HG03354 (cell line): ENCODE measurements at regions not wholly inside any gene's neighbourhood (a gene's known extent, or its start where the extent isn't known, plus 50 kb on each side); places are given as distances from the start of the nearest gene placed in this dataset.

Source experiments
- ATAC-seq: cut with Tn5 transposase; IDR thresholded peaks from one replicate; pipeline ENCODE4 v1.9.1; 2021; ENCODE audit warnings: mild to moderate bottlenecking; ENCODE audit not compliant: unreplicated experiment, poor library complexity, severe bottlenecking

GRCh38 chr7:34451183-34451582, 206.8 kb upstream of the NPSR1 start:
- no peak for ATAC-seq

GRCh38 chr7:34451923-34452322, 206.1 kb upstream of the NPSR1 start:
- no peak for ATAC-seq

DNA sequence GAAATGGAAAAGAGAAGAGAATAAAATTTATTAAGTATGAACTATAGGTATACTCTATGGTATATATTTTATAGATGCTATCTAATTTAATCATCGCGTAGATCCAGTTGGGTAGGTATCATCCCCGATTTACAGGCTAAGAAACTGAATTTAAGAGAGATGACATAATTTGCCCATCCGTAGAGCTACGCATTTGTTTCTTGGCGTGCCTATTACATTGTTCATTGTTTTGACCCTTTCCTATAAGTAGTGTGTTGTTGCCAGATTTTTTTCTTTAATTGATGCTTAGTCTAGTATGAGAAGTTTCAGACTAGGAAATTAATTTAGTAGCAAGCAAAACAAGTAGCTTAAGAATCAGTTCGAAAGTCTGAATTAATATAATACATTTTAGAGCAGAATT, 205.7 kb upstream of the NPSR1 start:
- ATAC-seq, result no peak

DNA sequence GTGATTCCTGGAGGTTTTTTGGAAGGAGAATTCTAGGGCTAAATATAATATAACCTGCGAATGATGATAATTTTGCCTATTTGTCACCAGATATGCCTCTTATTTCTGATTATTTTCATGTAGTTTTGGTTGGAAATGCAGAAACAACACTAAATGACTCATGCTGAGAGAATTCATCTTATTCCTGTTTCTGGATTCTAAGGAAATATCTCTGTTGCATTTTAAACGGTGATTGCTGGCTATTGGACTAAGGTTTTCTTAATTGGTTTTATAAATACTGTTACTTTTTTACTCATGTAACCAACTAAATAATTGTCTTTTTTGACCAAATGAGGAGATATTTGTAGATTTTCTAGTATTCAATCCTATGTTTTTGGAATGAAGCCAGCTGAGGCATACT, 204.9 kb upstream of the NPSR1 start:
- no peak for ATAC-seq

DNA sequence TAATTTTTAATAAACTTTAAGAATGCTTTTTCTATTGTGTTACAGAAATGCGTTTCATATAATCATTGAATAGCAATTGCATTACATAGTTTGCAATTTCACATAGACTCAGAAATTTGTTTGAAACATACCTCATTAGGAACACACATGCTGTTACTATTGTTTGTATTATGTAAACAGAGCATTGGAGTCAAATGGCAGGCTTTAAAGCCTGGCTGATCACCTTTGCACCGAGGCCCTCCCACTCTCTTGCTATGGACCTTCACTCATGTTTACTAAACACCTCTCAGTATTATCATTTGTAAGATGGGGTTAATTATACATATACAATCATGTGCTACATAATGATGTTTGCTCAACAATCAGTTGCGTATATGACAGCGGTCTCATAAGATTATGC, 203.6 kb upstream of the NPSR1 start:
- ATAC-seq, result no peak

- no peak for ATAC-seq
Measured at GRCh38 chr7:34457329-34457728, 200.7 kb upstream of the NPSR1 start.

GRCh38 chr7:34463830-34464229, 194.2 kb upstream of the NPSR1 start:
- ATAC-seq, result no peak

DNA sequence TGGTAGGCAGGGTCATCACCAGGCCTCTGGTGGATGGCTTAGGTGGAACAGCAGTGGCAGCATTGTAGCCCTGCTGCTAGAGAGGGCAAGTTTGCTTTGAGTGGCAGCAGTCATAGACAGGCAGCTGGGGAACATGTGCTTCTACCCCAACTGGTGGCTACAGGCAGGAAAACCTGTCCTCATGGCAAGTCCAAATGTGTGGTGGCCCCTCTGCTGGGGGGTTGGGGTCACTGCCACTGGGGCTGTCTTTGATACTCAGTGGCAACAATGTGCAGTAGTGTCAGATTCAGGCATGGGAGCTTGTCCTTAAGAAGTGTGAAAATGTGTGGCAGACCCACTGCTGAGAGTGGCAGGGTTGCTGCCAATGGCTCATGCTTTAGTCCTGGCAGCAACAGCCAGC, 186.2 kb upstream of the NPSR1 start:
- no peak for ATAC-seq

- ATAC-seq, result no peak
Measured at GRCh38 chr7:34486371-34486770, 171.6 kb upstream of the NPSR1 start.

DNA sequence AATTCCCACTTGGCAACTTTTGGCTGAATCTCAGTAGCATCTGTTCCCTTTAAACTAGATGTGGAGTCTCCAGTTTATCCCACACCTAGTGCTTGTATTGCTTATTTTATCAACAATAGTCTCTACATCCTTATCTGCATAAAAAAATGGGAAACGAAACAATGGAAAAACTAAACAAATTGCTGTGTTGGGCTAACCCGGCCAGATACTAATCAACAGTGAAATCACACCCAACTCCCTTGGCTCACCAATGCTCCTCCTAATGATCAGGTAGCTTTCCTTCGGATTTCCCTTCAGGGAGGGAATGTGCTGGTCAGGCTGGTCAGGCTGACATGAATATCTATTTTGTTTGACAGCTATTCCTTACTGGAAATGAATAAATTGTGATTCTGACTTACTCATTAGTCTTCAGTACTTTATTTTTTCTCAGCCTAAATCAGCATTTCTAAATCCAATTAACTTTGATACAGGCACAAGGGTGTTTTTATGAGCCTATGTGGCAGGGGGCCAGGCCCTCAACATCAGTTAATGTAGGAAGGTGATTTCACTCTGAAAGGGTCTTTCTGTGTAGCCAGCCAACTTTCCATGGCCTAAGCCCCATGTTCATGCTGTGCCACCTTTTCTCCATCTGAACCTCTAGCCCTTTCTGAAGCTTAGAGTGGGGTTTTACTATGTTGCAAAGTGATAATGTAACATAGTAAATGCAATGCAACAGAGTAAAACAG, 170.5 kb upstream of the NPSR1 start:
- no peak for ATAC-seq

DNA sequence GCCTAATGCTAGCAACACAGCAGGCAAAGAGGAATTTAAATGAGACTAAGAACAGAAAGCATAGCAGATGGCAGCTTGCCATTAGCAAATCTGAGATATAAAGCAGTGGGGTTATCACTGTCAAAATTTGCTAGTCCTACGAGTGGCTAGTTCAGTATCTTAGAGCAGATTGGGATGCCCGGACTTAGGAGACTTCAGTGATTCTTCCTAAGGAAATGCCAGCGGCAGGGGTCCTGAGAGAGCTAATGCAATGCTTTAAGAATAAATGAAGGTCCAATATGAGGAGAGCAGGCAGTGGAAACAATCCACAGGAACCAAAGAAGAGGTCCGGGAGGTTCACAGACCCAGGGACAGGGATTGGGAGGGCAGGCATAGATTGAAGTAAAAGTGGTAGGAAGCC, 169.3 kb upstream of the NPSR1 start:
- ATAC-seq, result no peak

DNA sequence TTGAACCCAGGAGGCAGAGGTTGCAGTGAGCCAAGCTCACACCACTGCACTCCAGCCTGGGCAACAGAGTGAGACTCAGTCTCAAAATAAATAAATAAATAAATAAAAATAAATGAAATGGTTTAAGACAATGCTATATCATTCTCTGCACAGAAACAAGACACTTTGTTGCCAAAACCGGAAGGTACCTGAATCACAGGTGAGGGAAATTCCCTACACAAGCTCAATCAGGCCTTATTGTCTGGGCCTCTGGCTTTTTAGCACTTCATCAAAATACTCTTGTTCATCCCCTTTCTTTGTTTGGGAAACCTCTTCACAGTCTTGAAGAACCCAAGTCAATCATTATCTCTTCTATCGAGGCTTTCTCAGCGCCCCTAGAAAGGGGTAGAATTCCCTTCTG, 166.1 kb upstream of the NPSR1 start:
- ATAC-seq, result no peak

- ATAC-seq, result no peak
Measured at GRCh38 chr7:34493752-34494151, 164.3 kb upstream of the NPSR1 start.

DNA sequence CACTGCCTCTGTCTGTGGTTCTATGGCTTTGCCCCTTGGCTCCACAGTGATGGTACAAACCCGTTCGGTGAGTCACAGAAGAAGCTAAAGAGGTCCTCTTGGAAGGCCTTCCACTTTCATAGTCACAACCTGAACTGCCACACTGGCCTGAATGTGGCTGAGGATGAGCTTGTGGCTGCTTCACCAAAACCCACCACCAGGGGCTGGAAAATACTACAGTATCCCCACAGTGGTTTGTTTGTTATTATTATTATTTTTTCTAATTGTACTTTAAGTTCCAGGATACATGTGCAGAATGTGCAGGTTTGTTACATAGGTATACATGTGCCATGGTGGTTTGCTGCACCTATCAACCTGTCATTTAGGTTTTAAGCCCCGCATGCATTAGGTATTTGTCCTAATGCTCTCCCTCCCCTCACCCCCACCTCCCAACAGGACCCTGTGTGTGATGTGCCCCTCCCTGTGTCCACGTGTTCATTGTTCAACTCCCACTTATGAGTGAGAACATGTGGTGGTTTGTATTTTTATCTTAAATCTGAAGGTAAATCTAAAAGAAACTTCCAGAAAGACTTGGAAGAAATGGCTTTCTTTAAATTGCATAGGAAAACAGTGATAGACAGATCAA, 160.8 kb upstream of the NPSR1 start:
- ATAC-seq, result no peak

- no peak for ATAC-seq
Measured at GRCh38 chr7:34501156-34501555, 156.9 kb upstream of the NPSR1 start.

- no peak for ATAC-seq
Measured at GRCh38 chr7:34507191-34507590, 150.8 kb upstream of the NPSR1 start.

DNA sequence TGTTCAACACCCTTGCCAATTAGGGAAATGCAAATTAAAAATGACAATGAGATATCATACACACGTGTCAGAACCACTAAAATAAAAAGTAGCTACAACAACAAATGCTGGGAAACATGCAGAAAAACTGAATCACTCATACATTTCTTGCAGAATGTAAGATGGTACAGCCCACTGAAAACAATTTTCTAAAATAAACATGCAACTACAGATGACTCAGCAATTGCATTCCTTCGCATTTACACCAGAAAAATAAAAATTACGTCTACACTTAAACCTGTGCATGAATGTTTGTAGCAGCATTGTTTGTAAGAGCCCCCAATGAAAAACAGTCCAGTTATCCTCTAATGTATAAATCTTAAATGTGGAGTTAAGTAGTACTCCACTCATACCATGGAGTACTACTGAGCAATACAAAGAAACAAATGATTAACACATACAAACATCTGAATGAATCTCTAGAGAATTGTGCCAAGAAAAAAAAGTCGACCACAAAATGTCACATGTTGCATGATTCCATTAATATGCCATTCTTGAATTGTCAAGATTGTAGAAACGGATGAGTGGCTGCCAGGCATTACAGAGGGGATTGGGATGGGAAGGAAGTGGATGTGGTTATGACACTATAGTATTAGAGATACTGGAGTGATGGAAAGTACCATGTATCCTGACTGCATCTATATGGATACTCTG, 134.6 kb upstream of the NPSR1 start:
- ATAC-seq, result no peak

DNA sequence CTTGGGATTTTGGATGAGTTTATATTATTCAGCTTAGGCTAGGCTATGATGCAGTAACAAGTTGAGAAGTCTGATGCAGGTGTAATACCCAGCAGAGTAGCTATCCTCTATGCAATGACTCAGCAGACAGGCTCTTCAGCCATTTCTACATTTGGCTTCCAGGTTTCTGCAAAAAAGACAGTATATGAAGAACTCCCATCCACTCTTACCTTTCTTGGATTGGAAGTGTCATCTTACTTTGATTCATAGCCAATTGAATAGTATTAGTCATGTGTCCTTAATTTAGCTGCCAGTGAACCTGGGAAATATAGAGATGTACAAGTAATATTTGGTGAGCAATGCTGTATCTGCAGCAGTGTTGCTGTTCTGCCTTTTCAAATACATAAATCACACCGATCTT, 127.8 kb upstream of the NPSR1 start:
- ATAC-seq, result no peak

GRCh38 chr7:34539003-34539402, 119.0 kb upstream of the NPSR1 start:
- ATAC-seq, result no peak

- ATAC-seq, result no peak
Measured at GRCh38 chr7:34544621-34545020, 113.4 kb upstream of the NPSR1 start.

GRCh38 chr7:34550996-34551395, 107.0 kb upstream of the NPSR1 start:
- ATAC-seq, result no peak
